Activated T-helper 1 cell treated with anti-CD3 and anti-CD28 coated beads, Interleukin-12 subunit alpha, Interleukin-12 subunit beta, Interleukin-2, Interleukin-4 antibody, amounts not matched to agents 30 ng/mL and 10 ng/mL and 1 ng/mL, durations not matched to agents 14 hours and 24 hours and 36 hours (primary cell): ENCODE measurements at regions not wholly inside any gene's neighbourhood (a gene's known extent, or its start where the extent isn't known, plus 50 kb on each side); places are given as distances from the start of the nearest gene placed in this dataset.

ENCODE experiments used
- DNase-seq: peaks from one replicate; pipeline ENCODE4 v3.0.0; 2021; ENCODE audit warnings: low spot score
- H3K27ac Mint-ChIP-seq: one replicate; pipeline ENCODE4 v1.8.0; 2021; ENCODE audit warnings: mild to moderate bottlenecking, mixed read lengths
- H3K27me3 Mint-ChIP-seq: one replicate; pipeline ENCODE4 v1.8.0; 2022; ENCODE audit warnings: mild to moderate bottlenecking, moderate library complexity, mixed read lengths; ENCODE audit not compliant: insufficient read depth
- H3K36me3 Mint-ChIP-seq: one replicate; pipeline ENCODE4 v1.8.0; 2021; ENCODE audit warnings: low read depth, mixed read lengths
- H3K4me1 Mint-ChIP-seq: one replicate; pipeline ENCODE4 v1.8.0; 2021; ENCODE audit warnings: low read depth, mixed read lengths
- H3K4me3 Mint-ChIP-seq: one replicate; pipeline ENCODE4 v1.8.0; 2021; ENCODE audit warnings: mild to moderate bottlenecking, moderate library complexity, mixed read lengths
- H3K9me3 Mint-ChIP-seq: one replicate; pipeline ENCODE4 v1.8.0; 2021; ENCODE audit warnings: mixed read lengths
- intact Hi-C: fragments of 100-400 bp; cut with micrococcal nuclease; formaldehyde crosslinking; loops from one replicate; pipeline ENCODE4 v1.15.1; 2024

DNA sequence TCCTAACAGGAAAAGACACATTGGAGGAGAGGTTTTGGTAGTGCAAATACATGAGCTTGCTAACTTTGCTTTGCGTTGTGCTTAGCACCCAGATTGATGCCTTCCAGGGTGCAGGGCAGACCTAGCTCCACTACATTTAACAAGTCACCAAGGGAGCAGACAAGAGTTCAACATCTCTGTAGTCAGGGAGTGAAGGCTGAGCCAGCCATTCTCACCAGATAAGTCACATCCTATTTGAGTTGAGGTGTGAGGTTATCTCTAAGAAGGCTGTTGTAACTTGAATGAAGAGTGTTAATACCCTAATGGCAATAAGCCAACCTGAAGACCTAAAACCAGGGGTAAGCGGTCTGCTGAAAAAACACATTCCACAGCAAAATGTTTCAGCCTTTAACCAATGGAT lies 69.6 kb upstream of the DSEL start:
- intact Hi-C loops = no loop called here

DNA sequence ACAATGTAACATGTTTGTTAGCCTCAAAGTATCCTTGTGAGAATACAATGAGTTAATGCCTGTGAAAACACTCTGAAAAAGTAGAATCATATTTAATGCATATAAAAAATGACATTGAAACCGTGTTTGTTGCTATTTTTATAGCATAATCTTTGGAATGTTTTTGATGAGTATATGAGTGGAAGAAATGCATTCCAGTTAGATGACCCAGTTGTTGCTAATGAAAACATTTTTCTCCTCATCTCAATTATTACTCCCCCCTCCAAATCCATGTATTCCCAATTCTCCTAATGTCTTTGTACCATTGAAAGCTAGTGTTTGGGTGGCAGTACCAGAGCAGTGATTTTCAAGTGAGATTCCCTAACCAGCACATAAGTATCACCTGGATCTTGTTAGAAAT lies 67.1 kb upstream of the DSEL start:
- Mint-ChIP-seq H3K9me3 (no peaks in the 10 kb centered on the region), H3K4me1 (no peaks in the 10 kb centered on the region), H3K27me3 (no peaks in the 10 kb centered on the region), H3K27ac (no peak overlapping the region), H3K36me3 (no peaks in the 10 kb centered on the region), H3K4me3 (no peak overlapping the region)
- intact Hi-C loops = no loop called here
- DNase-seq = no peak

More for the DNA sequence above, 69.6 kb upstream of the DSEL start:
- no peaks in the 10 kb centered on the region for H3K27me3 Mint-ChIP-seq
- H3K36me3 Mint-ChIP-seq = no peaks in the 10 kb centered on the region
- no peaks in the 10 kb centered on the region for H3K4me1 Mint-ChIP-seq
- no peaks in the 10 kb centered on the region for H3K9me3 Mint-ChIP-seq
- H3K4me3 Mint-ChIP-seq = no peak overlapping the region
- H3K27ac Mint-ChIP-seq = no peak overlapping the region
- no peak for DNase-seq

DNA sequence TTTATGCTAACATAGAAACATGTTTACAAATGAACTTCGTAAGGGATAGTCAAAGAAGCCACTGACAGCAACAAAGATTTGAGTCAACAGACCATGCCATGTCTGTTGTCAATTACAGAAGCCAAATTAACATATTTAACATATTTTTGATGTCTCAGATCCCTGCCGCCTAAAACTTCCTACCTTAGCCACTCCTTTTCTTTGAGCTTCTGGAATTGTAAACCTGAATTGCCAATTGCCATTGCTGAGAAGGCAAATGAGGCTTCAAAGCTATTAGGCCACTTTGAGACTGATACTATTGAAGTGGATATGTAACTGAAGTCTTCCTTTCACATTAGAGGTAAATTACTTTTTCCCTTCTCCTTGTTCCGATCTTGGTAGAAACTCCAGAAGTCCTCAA lies 66.0 kb upstream of the DSEL start:
- Mint-ChIP-seq H3K36me3 (no peaks in the 10 kb centered on the region), H3K27ac (no peak overlapping the region), H3K27me3 (no peaks in the 10 kb centered on the region), H3K4me3 (no peak overlapping the region), H3K9me3 (no peaks in the 10 kb centered on the region), H3K4me1 (no peaks in the 10 kb centered on the region)
- intact Hi-C loops = no loop called here
- no peak for DNase-seq

DNA sequence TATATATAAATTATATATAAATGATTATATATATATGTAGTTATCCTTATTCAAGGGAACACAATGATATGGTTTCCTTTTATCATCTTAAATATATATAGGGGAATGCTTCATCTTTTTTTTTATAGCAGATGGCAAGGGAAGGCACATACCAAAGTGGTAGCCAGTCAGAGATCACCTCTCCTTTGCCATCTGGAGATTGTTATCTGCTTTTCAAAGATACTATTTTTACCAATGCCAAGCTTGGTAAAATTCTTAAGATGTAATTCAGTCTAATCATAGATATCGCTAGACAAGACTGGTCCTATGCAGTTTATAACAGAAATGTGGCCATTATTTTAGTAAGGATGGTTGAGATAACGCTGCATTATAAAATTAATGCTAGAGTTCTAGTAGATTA lies 64.7 kb upstream of the DSEL start:
- no peak overlapping the region for H3K4me3 Mint-ChIP-seq
- no peak for DNase-seq
- no peaks in the 10 kb centered on the region for H3K9me3 Mint-ChIP-seq
- H3K27me3 Mint-ChIP-seq = peaks cover 3% of the 10 kb centered on the region
- H3K4me1 Mint-ChIP-seq = no peaks in the 10 kb centered on the region
- intact Hi-C loops = no loop called here
- no peaks in the 10 kb centered on the region for H3K36me3 Mint-ChIP-seq
- H3K27ac Mint-ChIP-seq = no peak overlapping the region

DNA sequence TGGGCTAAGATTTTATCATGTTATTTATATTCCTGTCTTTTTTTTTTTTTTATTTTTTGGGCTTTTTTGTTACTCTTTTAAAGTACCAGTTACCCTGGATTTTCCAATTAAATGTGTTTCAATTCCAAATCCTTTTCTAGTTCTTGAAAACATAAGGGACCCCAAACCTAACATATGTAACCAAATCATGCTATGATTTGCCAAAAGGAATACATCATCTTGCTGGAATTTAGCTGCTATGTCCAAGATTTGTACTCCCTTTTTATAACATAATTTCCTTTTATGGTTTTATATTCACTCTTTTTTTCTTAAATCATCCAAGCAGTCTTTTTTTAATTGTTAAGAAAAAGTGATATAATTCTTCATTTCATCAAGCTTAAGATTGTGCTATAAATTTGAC lies 60.9 kb upstream of the DSEL start:
- Mint-ChIP-seq H3K4me1 (no peaks in the 10 kb centered on the region), H3K27ac (no peak overlapping the region), H3K36me3 (no peaks in the 10 kb centered on the region), H3K27me3 (peaks cover 3% of the 10 kb centered on the region), H3K4me3 (no peak overlapping the region), H3K9me3 (no peaks in the 10 kb centered on the region)
- no peak for DNase-seq
- intact Hi-C loops = no loop called here

DNA sequence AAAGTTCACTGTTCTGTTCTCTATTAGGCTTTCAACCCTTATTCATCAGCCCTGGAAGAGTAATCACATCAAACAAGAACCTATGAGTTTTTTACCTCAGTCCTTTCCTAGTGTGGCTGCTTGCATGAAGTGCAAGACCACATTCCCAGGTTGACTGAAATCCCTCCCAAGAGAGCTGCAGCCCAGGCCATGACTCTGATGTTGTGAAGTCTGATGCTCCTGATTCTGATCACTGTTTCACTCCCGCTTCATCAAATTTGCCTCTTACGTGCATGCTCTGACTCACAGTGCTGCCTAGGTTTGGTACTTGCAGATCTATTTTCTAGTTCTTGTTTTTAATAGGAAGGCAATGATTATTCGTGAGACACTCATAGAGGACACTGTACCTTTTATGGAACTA lies 58.2 kb upstream of the DSEL start:
- no peak overlapping the region for H3K27ac Mint-ChIP-seq
- no peaks in the 10 kb centered on the region for H3K4me1 Mint-ChIP-seq
- H3K4me3 Mint-ChIP-seq = no peak overlapping the region
- no peaks in the 10 kb centered on the region for H3K36me3 Mint-ChIP-seq
- intact Hi-C loops = no loop called here
- no peaks in the 10 kb centered on the region for H3K9me3 Mint-ChIP-seq
- no peak for DNase-seq
- peaks cover 3% of the 10 kb centered on the region for H3K27me3 Mint-ChIP-seq

DNA sequence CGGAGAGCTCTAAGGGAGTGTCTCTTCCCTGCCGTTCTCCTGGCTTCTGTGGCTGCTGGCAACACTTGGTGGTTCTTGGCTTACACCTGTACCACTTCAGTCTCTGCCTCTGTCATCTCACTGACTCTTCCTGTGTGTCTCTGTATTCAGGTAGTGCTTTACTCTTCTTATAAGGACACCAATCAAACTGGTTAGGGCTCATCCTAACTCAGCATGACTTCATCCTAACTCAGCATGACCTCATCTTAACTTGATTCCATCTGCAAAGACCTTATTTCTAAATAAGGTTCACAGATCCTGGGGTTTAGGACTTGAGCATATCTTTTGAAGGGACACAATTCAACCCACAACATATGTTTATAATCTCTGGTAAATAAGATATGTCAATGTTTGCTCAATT lies 51.6 kb upstream of the DSEL start:
- intact Hi-C loops = no loop called here

More for the DNA sequence above, 51.6 kb upstream of the DSEL start:
- H3K9me3 Mint-ChIP-seq = no peaks in the 10 kb centered on the region
- H3K4me1 Mint-ChIP-seq = no peaks in the 10 kb centered on the region
- H3K4me3 Mint-ChIP-seq = no peak overlapping the region
- H3K27me3 Mint-ChIP-seq = no peaks in the 10 kb centered on the region
- H3K36me3 Mint-ChIP-seq = no peaks in the 10 kb centered on the region
- no peak overlapping the region for H3K27ac Mint-ChIP-seq
- DNase-seq = no peak
